Activated CD4-positive, alpha-beta T cell treated with anti-CD3 and anti-CD28 coated beads, Interleukin-2, Interleukin-4, amounts not matched to agents 100 ng/mL and 50 ng/mL, durations not matched to agents 16 hours and 8 hours (primary cell): ENCODE measurements at regions not wholly inside any gene's neighbourhood (a gene's known extent, or its start where the extent isn't known, plus 50 kb on each side); places are given as distances from the start of the nearest gene placed in this dataset.

Experiments used
- DNase-seq: peaks from one replicate; pipeline ENCODE4 v3.0.0-alpha.2; 2020; ENCODE audit warnings: low spot score

DNA sequence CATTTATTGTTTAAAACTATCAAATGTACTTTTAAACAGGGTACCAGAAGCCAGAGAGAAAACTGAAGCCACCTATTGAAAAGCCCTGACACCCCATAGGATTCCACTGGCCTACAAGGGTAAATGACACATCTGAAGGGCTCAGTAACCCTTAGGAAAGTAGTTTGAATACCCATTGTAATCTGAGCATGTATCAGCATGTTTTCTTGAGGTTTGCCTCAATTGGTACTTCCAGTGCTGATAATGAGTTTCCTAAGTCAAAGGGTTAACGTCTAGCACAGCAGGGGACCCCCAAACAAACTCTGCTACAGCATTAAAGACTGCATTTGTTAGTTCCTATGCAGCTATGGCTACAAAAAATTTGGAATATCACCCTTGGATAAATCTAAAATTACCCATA, 657.1 kb downstream of the NR2F1-AS1 start:
- no peak for DNase-seq

DNA sequence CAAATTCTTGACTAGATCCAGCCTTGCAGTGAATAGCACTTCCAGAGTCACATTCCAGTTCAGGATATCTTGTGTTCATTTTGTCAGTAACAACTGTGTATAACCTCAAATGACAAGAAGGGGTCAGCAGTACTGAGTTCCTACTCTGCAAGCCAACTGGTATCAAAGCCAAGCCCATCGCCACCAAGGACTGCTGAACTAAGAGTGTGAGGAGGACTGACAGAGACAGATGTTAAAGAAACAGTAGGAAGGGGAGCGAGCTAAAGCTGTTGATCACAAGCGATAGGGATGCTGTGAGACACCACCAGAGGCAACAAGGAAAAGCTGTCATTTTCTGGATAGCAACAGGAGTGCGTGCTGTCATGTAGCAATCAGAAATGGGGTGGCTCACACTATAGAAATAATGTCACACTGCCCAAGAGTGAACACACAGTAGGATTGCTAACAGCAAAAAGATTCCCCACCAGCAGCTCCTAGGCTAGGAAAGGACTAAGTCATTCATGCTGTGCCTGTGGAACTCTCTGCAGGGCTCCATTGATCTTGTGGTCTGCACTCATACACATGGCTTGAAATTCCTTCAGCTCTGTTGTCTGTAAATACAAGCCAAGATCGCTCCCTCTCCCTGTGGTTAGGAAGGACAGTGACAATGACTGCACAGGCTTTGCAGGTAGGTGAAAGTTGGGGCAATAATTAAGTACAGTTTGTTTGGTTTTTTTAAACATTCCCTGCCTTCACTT, 658.6 kb downstream of the NR2F1-AS1 start:
- no peak for DNase-seq

GRCh38 chr5:92917044-92917443, 664.0 kb downstream of the NR2F1-AS1 start:
- DNase-seq = no peak

GRCh38 chr5:92916036-92916435, 665.0 kb downstream of the NR2F1-AS1 start:
- no peak for DNase-seq

- DNase-seq = no peak
Measured at GRCh38 chr5:92912283-92912682, 668.7 kb downstream of the NR2F1-AS1 start.

DNA sequence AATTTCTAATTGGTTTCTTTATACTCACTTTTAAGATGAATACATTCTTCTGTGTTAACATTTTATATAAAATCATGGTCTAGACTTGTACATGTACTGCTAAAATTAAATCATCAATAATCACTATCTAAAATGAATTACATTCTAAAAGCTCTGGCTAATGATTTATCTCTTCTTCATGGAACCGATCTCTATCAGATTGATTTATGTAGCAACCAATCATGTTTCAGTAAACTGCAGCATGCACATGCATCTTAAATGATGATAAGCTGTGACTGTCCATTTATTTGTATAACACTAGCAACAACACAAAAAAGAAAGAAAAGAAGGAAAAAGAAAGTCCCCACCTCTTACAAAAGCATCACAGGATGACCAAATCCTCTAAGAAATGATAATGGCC, 669.2 kb downstream of the NR2F1-AS1 start:
- DNase-seq = no peak

DNA sequence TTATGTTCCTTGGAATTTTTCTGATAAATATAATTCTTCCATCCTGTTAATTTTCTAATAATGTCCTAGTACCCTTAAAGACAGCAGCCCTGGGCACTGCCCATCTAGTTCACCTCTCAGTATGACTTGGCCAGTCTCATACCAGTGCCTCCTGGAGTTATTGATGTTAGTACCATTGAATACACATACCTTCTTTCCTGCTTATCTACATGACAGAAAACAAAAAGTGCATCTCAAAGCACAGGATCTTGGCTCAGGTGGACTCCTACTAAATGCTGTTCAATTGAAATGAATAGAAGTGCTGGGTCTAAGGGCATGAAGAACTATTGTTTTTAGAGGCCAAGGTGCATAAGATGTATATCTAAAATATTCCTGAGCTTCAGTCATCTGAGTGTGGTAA, 669.7 kb downstream of the NR2F1-AS1 start:
- DNase-seq = no peak

GRCh38 chr5:92909602-92909962, 671.4 kb downstream of the NR2F1-AS1 start:
- no peak for DNase-seq

DNA sequence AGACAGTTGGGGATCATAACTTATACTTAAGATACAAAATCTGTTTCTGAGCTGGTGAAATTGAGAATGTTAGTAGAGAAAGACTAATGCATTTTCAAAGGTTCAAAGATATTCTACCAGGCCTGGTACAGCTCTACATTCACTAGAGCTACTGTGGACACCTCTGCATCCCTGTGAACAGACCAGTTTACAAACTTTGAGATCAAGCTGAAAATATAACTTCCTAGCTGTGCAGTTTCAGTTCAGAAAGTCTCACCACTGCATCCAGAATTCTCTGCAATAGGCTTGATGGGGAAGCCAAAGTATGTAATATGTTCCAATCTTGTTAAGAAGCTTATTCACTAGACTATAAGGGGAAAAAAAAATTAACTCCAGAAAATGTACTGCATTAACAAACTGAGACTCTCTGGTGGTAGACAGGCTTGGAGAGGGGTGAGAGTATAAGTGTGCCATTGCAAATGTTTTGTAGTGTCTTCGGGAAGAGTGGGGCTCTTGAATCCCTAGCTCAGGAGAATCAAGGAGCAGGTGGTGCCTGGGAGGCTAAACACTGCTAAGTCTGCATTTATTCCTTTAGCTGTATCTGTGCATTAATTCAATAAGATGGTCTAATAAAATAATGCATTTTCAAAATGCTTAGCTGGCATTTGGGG, 671.9 kb downstream of the NR2F1-AS1 start:
- no peak for DNase-seq

DNA sequence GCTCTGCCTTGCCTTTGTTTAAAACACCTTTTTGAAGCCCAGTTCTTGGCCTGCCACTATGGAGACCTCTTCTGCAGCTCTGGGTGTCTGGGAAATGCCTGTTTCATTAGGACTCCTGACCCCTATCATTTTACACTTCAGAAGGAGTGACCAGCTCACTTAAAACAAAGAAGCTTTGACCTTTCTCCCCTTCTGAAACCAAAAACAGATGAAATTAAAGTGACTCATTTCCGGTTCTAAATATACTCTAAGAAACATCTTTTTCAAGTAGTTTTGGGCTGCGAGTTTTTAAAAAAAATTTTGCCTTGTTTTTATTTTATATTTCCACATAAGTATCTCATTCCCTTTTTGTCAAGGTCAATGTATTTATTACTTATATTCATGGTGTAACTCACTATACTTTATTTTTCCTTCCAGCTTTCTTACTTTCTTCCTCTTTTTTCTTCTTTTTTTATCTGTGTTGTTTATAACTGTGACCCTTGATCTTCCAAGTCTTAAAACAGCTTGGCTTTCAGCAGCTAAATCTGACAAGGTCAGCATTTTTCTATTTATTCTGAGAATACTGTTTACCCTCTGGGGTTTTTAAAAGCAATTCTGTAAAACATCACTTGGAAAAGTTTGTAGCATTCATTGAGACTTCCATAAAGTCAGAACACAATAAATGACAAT, 672.9 kb downstream of the NR2F1-AS1 start:
- DNase-seq = no peak

DNA sequence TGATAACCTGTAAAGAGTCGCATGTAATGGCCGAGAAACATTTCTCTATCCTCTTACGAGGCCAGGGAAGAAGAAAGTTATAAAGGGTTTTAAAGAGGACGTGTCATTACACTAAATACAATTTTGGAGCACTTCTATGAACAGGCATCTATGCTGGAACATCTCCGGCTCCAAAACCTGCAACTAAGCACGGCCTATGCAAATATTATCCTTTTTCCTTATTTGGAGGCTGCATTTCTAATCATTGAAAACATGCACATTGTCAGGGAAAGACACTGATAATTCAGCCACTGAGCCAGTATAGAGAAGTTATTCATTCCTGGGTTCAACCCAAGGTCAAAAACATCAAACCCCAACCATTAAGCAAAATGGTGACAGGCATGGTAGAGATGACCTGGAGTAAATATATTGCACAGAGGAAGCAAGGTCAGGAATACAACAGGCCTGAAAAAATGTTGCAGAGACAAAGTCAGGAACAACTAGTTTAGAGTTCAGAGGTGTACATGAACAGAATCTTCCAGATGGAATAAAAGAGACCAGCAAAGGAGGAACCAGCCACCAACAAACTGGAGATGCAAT, 674.1 kb downstream of the NR2F1-AS1 start:
- no peak for DNase-seq

- no peak for DNase-seq
Measured at GRCh38 chr5:92904021-92904420, 677.0 kb downstream of the NR2F1-AS1 start.

GRCh38 chr5:92899611-92900010, 681.4 kb downstream of the NR2F1-AS1 start:
- DNase-seq = no peak

DNA sequence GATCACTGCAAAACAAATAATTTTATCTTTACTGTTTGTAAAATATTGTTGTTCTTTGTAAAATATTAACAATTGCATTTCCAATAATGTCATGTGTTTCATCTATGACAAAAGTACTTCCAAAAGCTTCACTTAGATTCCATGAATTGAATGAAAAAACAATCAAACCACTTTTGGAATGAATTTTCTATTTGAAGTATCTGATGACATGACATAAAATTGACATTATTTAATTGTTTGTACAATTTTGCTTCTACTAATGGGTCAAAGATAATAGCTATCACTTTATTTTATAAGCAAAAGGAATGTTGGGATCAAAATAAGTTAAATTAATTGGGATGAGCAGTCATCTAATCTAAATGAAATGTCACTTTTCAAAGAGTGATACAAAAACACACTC, 684.3 kb downstream of the NR2F1-AS1 start:
- no peak for DNase-seq

DNA sequence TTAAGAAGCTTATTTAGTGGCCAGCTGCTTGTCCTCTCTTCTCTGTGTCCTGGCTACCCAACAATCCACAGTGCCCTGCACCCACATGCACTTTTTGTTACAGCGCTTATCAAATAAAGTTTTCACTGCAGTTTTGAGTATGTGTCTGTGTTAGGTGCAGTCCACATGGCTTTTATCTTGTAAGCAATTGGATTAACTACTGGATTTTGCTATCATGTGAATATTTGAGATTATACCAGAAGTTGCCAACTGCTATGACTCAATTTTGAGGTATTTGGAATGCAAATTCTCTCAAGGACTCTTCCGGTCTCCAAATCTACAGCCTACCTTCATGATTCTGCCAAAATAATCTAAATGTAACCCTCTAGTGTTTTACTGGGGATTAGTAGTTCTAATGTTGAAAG, 690.2 kb downstream of the NR2F1-AS1 start:
- DNase-seq = no peak

- no peak for DNase-seq
Measured at GRCh38 chr5:92889140-92889539, 691.9 kb downstream of the NR2F1-AS1 start.

GRCh38 chr5:92887254-92887653, 693.8 kb downstream of the NR2F1-AS1 start:
- no peak for DNase-seq

DNA sequence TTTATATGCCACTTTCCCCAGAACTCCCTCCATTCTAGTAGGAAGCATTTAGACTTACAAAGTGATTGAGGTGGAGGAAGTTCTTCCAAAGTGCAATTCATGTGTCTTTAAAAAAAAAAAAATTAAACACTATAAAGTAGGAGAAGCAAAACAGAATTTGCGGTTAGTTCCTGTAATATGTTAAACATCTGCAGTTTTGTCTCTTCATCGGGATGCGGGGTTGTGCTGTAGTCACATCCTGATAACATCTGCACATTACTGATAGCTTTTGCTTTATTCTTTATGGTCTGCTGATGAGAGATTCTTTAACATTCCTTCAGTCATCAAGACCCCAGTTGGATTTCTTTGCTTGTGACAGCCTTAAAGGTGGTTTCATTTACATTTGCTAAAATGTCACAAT, 694.3 kb downstream of the NR2F1-AS1 start:
- DNase-seq = no peak

- no peak for DNase-seq
Measured at GRCh38 chr5:92885950-92886349, 695.1 kb downstream of the NR2F1-AS1 start.

- no peak for DNase-seq
Measured at GRCh38 chr5:92884469-92884868, 696.5 kb downstream of the NR2F1-AS1 start.

- no peak for DNase-seq
Measured at GRCh38 chr5:92879806-92880543, 701.0 kb downstream of the NR2F1-AS1 start.

GRCh38 chr5:92874790-92875189, 706.2 kb downstream of the NR2F1-AS1 start:
- DNase-seq = no peak
